ENCODE measurements at regions not wholly inside any gene's neighbourhood (a gene's known extent, or its start where the extent isn't known, plus 50 kb on each side); places are given as distances from the start of the nearest gene placed in this dataset.

DNA sequence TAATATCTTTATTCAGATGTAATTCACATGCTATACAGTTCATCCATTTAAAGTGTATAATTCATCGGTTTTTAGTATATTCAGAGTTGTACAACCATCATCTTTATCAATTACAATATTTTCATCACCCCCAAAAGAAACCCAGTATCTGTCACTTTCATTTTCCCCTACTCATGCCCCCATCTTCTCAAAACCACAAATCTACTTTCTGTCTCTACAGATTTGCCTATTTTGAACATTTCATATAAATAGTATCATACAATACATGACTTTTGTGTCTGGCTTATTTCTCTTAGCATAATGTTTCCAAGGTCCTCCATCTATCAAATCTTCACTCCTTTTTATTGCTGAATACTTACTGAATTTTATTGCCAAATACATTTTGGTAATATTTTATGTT lies 305.1 kb upstream of the SGCD start:
- H2BK5ac ChIP-seq (ENCODE audit: low read depth, low read length, poor library complexity, severe bottlenecking): no peak overlapping the region
- no peak overlapping the region for H3K4ac ChIP-seq (ENCODE audit: low read depth, low read length)
- dilution Hi-C loops (cut with HindIII; ENCODE audit: low sequenced_read_pairs, unreplicated experiment): no loop called here
- H3K4me3 ChIP-seq (ENCODE audit: insufficient read depth, low read depth, low read length): no peak overlapping the region
- POLR2A ChIA-PET (ENCODE audit: unreplicated experiment): no interaction called here
- intact Hi-C loops (cut with micrococcal nuclease): no loop called here
- H3K36me3 ChIP-seq (ENCODE audit: control insufficient read depth, insufficient read depth, low read length): no peaks in the 10 kb centered on the region
- H3K9me1 ChIP-seq (ENCODE audit: insufficient read depth, low read length): no peaks in the 10 kb centered on the region
- no peak overlapping the region for H4K91ac ChIP-seq (ENCODE audit: insufficient read depth, low read depth, low read length)
- no peak overlapping the region for H2AK5ac ChIP-seq (ENCODE audit: low read depth, low read length)
- no peak overlapping the region for H3K23ac ChIP-seq (ENCODE audit: low read depth, low read length)
- no peak overlapping the region for H3K14ac ChIP-seq (replicated peaks; ENCODE audit: low read depth, low read length)
- H3K9me3 ChIP-seq (ENCODE audit: control insufficient read depth, insufficient read depth, low read length): 0 out of 2 replicates have a peak, but pooled peaks cover 1% of the 10 kb centered on the region
- H2BK120ac ChIP-seq (ENCODE audit: low read depth, low read length): no peak overlapping the region
- no peak overlapping the region for H2AK9ac ChIP-seq (replicated peaks; ENCODE audit: low read depth, low read length, poor library complexity)
- no peaks in the 10 kb centered on the region for H3K27me3 ChIP-seq (ENCODE audit: control insufficient read depth, insufficient read depth, low read length)
- no peak overlapping the region for H3K4me2 ChIP-seq (ENCODE audit: low read depth, low read length)
- H2BK20ac ChIP-seq (ENCODE audit: low read depth, low read length): no peak overlapping the region
- BruUV-seq (replicated peaks): no TSS peak
- no peaks in the 10 kb centered on the region for H3K79me1 ChIP-seq (ENCODE audit: low read depth in 1 of 2, low read length in 2 of 2)
- H2AFZ ChIP-seq (replicated peaks; ENCODE audit: low read length, poor library complexity): no peak overlapping the region
- ATAC-seq (ENCODE audit: low read depth) (no peak), DNase-seq (no peak)
- H3K18ac ChIP-seq (ENCODE audit: low read depth, low read length): no peak overlapping the region
- H4K20me1 ChIP-seq (ENCODE audit: insufficient read depth, low read length): no peaks in the 10 kb centered on the region
- H3K56ac ChIP-seq (ENCODE audit: extremely low read depth, insufficient read depth, low read length): no peak overlapping the region
- no peak overlapping the region for H3K9ac ChIP-seq (ENCODE audit: low read depth, low read length)
- no peak overlapping the region for H3K27ac ChIP-seq (ENCODE audit: insufficient read depth, low read length)
- TF ChIP-seq RAD21 (IDR thresholded peaks at IDR 0.05; ENCODE audit: low read length) (no peak), SMC3 (IDR thresholded peaks at IDR 0.05; ENCODE audit: low read depth, low read length) (no peak), RCOR1 (IDR thresholded peaks at IDR 0.05; ENCODE audit: insufficient replicate concordance, low read length) (no peak), RFX5 (IDR thresholded peaks at IDR 0.05; ENCODE audit: low read depth, low read length) (no peak), MAFK (IDR thresholded peaks at IDR 0.05; ENCODE audit: low read depth, low read length) (no peak), MXI1 (IDR thresholded peaks at IDR 0.05; ENCODE audit: borderline replicate concordance, low read depth, low read length) (no peak), BHLHE40 (IDR thresholded peaks at IDR 0.05; ENCODE audit: low read depth, low read length) (no peak), POLR2A (IDR thresholded peaks at IDR 0.05; ENCODE audit: low read depth, low read length) (no peak), CHD1 (IDR thresholded peaks at IDR 0.05; ENCODE audit: low read depth, low read length) (no peak)
- TF ChIP-seq, protein P1, sequence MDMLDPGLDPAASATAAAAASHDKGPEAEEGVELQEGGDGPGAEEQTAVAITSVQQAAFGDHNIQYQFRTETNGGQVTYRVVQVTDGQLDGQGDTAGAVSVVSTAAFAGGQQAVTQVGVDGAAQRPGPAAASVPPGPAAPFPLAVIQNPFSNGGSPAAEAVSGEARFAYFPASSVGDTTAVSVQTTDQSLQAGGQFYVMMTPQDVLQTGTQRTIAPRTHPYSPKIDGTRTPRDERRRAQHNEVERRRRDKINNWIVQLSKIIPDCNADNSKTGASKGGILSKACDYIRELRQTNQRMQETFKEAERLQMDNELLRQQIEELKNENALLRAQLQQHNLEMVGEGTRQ (IDR thresholded peaks at IDR 0.05; ENCODE audit: low read depth, low read length): no peak
- TF ChIP-seq, protein P2, sequence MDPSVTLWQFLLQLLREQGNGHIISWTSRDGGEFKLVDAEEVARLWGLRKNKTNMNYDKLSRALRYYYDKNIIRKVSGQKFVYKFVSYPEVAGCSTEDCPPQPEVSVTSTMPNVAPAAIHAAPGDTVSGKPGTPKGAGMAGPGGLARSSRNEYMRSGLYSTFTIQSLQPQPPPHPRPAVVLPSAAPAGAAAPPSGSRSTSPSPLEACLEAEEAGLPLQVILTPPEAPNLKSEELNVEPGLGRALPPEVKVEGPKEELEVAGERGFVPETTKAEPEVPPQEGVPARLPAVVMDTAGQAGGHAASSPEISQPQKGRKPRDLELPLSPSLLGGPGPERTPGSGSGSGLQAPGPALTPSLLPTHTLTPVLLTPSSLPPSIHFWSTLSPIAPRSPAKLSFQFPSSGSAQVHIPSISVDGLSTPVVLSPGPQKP (IDR thresholded peaks at IDR 0.05; ENCODE audit: borderline replicate concordance, low read depth, low read length): no peak
- CTCF ChIA-PET: no interaction called here
- no peak overlapping the region for H4K8ac ChIP-seq (ENCODE audit: low read depth in 2 of 2, low read length in 2 of 2)
- H3K4me1 ChIP-seq (ENCODE audit: control insufficient read depth, insufficient read depth, low read length): no peaks in the 10 kb centered on the region
- no CpG with 5 or more reads among the region's 1 CpG for WGBS, 2 experiments (ENCODE audit: extremely low coverage in 2 of 2, insufficient read length in 1 of 2)
- in situ Hi-C loops (cut with MboI; ENCODE audit: low sequenced_read_pairs): no loop called here
- H4K5ac ChIP-seq (ENCODE audit: low read depth, low read length): no peak overlapping the region
- H2BK15ac ChIP-seq (ENCODE audit: low read depth, low read length): no peak overlapping the region
